Pancreas (tissue), 10 donors: ENCODE measurements at regions not wholly inside any gene's neighbourhood (a gene's known extent, or its start where the extent isn't known, plus 50 kb on each side); places are given as distances from the start of the nearest gene placed in this dataset.

Source experiments
- ATAC-seq, 4 donors: fragments of 200-7000 bp; cut with Tn5 transposase; one replicate each; pipeline versions ENCODE4 v1.8.0 to v1.9.1; 2020; ENCODE audit warnings: mild to moderate bottlenecking in 4 of 4, moderate library complexity in 4 of 4
- DNase-seq, 6 donors: peaks; one replicate each; pipeline ENCODE4 v3.0.0-alpha.2; 2020
- FAIRE-seq: peaks from 2 replicates; lab custom pipeline; 2012; peaks lifted over from hg19 to GRCh38; lab: Jason Lieb, UNC
- H3K27ac ChIP-seq, 4 donors: fragments of 200-600 bp; sonication (generic); 1 replicate in 3 of 4; 2 replicates in 1 of 4; pipeline versions ENCODE4 v1.5.0 to v1.8.0; 2020
- H3K27me3 ChIP-seq, 4 donors: fragments of 200-600 bp; one replicate each; pipeline ENCODE4 v1.8.0; 2021
- H3K36me3 ChIP-seq, 3 donors: fragments of 200-600 bp; sonication (generic) in 1 of 3; one replicate each; pipeline versions ENCODE4 v1.5.0 to v1.8.0; 2020 to 2021
- H3K4me1 ChIP-seq, 3 donors: fragments of 200-600 bp; one replicate each; pipeline ENCODE4 v1.8.0; 2021
- H3K4me3 ChIP-seq, 4 donors: fragments of 200-600 bp; sonication (generic) in 2 of 4; one replicate each; pipeline versions ENCODE4 v1.5.0 to v1.8.0; 2020 to 2021
- H3K9me3 ChIP-seq, 4 donors: fragments of 200-600 bp; one replicate each; pipeline ENCODE4 v1.8.0; 2021
- WGBS, 2 donors: extraction: QIAGEN DNeasy Blood & Tissue Kit; methylation state at CpG; one replicate each; pipeline ENCODE4 v1.1.7; 2013; 5-methylcytosine and 5-hydroxymethylcytosine counted together
- intact Hi-C, 3 donors: fragments of 100-400 bp; cut with DNase I; formaldehyde crosslinking; loops; one replicate each; pipeline versions ENCODE4 v1.11.1 to v1.14.2; 2022
- TF ChIP-seq, protein P1 (sequence below), 4 donors: fragments of 200-600 bp; sonication (generic) in 3 of 4; IDR thresholded peaks; one replicate each; pipeline versions ENCODE4 v1.5.0 to v1.8.0; 2021; ENCODE audit warnings: antibody characterized with exemption in 4 of 4
- donor health status: healthy with polysubstance abuse.
- donor health status: DM: no; HTN: no; CAD: no; lungs with moderate emphysema.
- donor health status: DM: no; HTN: no; CAD: no.
- donor health status: control.
- donor health status: control.
- donor health status: Bipolar disorder and iron deficiency.
- donor health status: DM: yes; HTN: yes; CAD: no.
- donor health status: DM: no; HTN: no; CAD: no.
- donor health status: DM: no; HTN: no; CAD: no.
- donor health status: DM: yes; HTN: yes; CAD: no.

- DNase-seq (no peak), FAIRE-seq (no peak), ATAC-seq (no peak)
- intact Hi-C loops = no loop called here
- Histone ChIP-seq H3K27me3 (no peaks in the 10 kb centered on the region), H3K4me3 (no peak overlapping the region), H3K9me3 (no peaks in the 10 kb centered on the region), H3K27ac (no peak overlapping the region), H3K36me3 (no peaks in the 10 kb centered on the region), H3K4me1 (no peaks in the 10 kb centered on the region)
- TF ChIP-seq, protein P1, sequence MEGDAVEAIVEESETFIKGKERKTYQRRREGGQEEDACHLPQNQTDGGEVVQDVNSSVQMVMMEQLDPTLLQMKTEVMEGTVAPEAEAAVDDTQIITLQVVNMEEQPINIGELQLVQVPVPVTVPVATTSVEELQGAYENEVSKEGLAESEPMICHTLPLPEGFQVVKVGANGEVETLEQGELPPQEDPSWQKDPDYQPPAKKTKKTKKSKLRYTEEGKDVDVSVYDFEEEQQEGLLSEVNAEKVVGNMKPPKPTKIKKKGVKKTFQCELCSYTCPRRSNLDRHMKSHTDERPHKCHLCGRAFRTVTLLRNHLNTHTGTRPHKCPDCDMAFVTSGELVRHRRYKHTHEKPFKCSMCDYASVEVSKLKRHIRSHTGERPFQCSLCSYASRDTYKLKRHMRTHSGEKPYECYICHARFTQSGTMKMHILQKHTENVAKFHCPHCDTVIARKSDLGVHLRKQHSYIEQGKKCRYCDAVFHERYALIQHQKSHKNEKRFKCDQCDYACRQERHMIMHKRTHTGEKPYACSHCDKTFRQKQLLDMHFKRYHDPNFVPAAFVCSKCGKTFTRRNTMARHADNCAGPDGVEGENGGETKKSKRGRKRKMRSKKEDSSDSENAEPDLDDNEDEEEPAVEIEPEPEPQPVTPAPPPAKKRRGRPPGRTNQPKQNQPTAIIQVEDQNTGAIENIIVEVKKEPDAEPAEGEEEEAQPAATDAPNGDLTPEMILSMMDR (IDR thresholded peaks at IDR 0.05) = no peak
- 88 to 93% methylated on average over 1 of the region's 1 CpG for WGBS, 2 donors
These were observed 266.2 kb downstream of the SPATA31D1 start for GRCh38 chr9:82254646-82255367.

DNA sequence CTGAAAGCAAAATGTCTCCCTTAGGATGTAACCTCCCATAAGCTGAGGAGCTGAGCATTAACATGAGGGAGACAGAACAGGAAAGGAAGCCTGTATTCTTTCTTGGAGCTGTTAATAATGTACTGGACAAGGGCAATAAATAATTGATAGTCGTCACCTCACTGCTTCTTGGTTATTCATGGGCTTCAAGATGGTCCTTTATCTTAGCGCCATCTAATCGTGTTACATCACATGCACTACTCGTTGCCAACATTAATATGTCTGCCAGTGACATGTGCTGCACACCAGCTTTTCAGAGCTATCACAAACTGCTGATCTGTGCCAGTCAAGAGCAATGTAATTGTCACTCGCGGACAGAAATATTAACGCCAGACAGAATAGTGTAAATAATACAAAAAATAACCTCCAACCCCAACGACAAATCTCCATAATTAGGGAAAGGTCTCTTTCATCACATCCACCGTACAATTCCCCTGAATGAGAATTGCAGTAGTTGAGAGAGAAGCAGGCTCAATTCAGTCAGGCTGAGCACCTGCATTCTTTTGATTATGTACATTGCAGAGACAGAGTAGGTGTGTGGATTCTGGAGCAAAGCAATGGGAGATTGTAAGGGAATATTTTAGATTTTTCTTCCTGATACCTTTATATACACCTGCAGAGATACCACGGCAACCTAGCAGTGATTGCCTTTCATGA, 267.1 kb downstream of the SPATA31D1 start:
- intact Hi-C loops = no loop called here
- TF ChIP-seq, protein P1 (IDR thresholded peaks at IDR 0.05) = no peak
- Histone ChIP-seq H3K36me3 (no peaks in the 10 kb centered on the region), H3K27ac (no peak overlapping the region), H3K9me3 (no peaks in the 10 kb centered on the region), H3K4me3 (no peak overlapping the region), H3K27me3 (no peaks in the 10 kb centered on the region), H3K4me1 (no peaks in the 10 kb centered on the region)
- DNase-seq (no peak), ATAC-seq (no peak), FAIRE-seq (no peak)
- WGBS, 2 donors = 54 to 64% methylated on average over 10 of the region's 10 CpGs

DNA sequence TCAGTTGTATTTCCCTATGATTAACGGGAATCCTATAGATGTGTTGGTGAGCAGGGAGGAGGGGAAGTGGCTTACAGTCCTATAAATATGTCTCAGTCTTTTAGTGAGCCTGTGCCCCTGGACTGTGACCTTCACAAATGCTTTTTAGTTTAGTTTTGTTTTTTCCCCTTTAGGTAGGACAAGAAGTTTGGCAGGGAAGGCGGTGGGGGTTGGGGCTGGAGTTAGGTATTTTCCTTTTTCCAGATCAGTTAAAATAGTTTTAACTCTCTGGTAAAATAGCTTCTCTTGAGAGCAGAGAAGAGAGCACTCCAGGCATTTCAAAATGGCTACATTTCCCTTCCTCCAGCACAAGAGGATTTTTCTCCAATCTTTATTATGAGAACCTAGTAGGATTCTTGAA, 272.1 kb downstream of the SPATA31D1 start:
- H3K36me3 ChIP-seq = no peaks in the 10 kb centered on the region
- no peak overlapping the region for H3K27ac ChIP-seq
- ATAC-seq (no peak), DNase-seq (no peak), FAIRE-seq (no peak)
- intact Hi-C loops = no loop called here
- TF ChIP-seq, protein P1 (IDR thresholded peaks at IDR 0.05) = no peak
- WGBS, 2 donors = 54 to 56% methylated on average over 2 of the region's 2 CpGs
- H3K4me1 ChIP-seq = no peaks in the 10 kb centered on the region
- no peak overlapping the region for H3K4me3 ChIP-seq
- no peaks in the 10 kb centered on the region for H3K9me3 ChIP-seq
- no peaks in the 10 kb centered on the region for H3K27me3 ChIP-seq

- 9 to 25% methylated on average over 1 of the region's 1 CpG for WGBS, 2 donors
- FAIRE-seq (no peak), DNase-seq (no peak), ATAC-seq (no peak)
- no peak overlapping the region for H3K4me3 ChIP-seq
- H3K4me1 ChIP-seq = no peaks in the 10 kb centered on the region
- TF ChIP-seq, protein P1 (IDR thresholded peaks at IDR 0.05) = no peak
- intact Hi-C loops = no loop called here
- no peaks in the 10 kb centered on the region for H3K9me3 ChIP-seq
- no peaks in the 10 kb centered on the region for H3K27me3 ChIP-seq
- no peaks in the 10 kb centered on the region for H3K36me3 ChIP-seq
- no peak overlapping the region for H3K27ac ChIP-seq
These were observed 275.0 kb downstream of the SPATA31D1 start for GRCh38 chr9:82263619-82264018.

GRCh38 chr9:82271106-82271561, 282.6 kb downstream of the SPATA31D1 start:
- Histone ChIP-seq H3K27ac (no peak overlapping the region), H3K4me3 (no peak overlapping the region), H3K27me3 (no peaks in the 10 kb centered on the region), H3K4me1 (no peaks in the 10 kb centered on the region), H3K36me3 (no peaks in the 10 kb centered on the region), H3K9me3 (no peaks in the 10 kb centered on the region)
- TF ChIP-seq, protein P1 (IDR thresholded peaks at IDR 0.05) = no peak
- FAIRE-seq (no peak), ATAC-seq (no peak), DNase-seq (no peak)
- intact Hi-C loops = no loop called here
- 70 to 81% methylated on average over 1 of the region's 1 CpG for WGBS, 2 donors
